ENCODE measurements at regions not wholly inside any gene's neighbourhood (a gene's known extent, or its start where the extent isn't known, plus 50 kb on each side); places are given as distances from the start of the nearest gene placed in this dataset.

DNA sequence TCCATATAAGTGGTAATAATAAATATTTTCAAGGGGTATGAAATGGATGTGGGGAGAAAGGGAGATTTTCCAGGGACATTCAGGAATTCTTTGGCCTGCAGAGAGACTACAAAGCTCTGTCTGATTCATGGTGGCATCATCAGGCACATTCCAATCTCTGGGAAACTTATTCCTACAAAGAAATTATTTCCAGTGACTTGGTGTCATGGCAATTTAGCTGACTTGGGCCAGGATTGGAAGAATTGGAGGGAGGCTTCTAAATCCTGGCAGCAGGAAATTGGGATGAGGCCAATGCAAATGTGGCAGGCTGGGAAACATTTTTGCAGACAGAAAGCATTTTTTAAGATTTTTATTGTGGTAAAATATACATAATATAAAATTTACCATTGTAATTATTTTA is 204.6 kb downstream of the RTL9 start:
- TF ChIP-seq CTCF (IDR thresholded peaks at IDR 0.05), result no peak
- TF ChIP-seq POLR2A (IDR thresholded peaks at IDR 0.05), result no peak
- no peak for TF ChIP-seq EP300 (IDR thresholded peaks at IDR 0.05)
